ENCODE measurements at regions not wholly inside any gene's neighbourhood (a gene's known extent, or its start where the extent isn't known, plus 50 kb on each side); places are given as distances from the start of the nearest gene placed in this dataset.
"Not testable (repeated sequence)": the region's sequence is repeated elsewhere in the genome, so short reads cannot be mapped to it uniquely, and the experiment has no call there.

DNA sequence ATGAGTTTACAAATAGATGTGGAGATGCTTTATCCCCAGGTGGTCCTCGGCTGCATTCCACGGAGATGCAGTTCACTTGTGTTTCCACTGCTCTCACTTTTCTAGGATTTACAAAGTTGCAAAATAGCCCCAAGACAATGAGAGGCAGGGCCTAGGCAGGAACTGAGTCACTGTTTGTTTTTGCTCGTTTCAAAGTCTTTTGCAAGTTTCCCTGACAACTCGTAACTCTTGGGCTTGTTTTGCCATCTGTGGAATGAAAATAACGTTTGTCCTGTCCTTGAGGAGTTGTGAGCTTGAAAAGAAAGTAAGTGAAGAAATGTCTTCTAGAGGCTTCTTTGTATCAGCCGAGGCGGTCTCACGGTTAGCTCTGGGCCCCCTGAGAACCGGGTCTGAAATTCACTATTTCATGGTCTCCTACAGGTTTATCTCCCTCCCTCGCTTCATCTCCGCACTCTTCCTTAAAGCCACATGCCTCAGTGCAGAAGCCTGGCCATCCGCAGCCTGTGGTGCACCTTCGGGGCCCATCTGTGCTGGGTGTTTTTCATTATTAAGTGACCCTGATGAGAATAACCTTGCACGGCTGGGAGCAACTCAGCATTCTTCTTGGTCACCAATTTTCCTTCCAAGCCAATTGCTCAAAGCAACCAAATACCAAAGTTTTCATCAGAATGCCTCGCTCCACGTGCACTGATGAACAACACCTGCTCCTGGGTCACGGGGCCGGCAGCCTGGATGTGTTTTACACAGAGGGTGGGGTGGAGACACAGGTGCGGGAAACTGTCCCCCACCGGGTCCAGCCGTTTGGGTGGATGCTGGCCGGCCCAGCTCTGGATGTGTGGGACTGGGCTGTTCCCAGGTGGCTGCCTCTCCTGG is 172.4 kb downstream of the LAT start:
- not testable (repeated sequence) for TF ChIP-seq EZH2 (IDR thresholded peaks at IDR 0.05)
- TF ChIP-seq, protein P1, sequence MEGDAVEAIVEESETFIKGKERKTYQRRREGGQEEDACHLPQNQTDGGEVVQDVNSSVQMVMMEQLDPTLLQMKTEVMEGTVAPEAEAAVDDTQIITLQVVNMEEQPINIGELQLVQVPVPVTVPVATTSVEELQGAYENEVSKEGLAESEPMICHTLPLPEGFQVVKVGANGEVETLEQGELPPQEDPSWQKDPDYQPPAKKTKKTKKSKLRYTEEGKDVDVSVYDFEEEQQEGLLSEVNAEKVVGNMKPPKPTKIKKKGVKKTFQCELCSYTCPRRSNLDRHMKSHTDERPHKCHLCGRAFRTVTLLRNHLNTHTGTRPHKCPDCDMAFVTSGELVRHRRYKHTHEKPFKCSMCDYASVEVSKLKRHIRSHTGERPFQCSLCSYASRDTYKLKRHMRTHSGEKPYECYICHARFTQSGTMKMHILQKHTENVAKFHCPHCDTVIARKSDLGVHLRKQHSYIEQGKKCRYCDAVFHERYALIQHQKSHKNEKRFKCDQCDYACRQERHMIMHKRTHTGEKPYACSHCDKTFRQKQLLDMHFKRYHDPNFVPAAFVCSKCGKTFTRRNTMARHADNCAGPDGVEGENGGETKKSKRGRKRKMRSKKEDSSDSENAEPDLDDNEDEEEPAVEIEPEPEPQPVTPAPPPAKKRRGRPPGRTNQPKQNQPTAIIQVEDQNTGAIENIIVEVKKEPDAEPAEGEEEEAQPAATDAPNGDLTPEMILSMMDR (IDR thresholded peaks at IDR 0.05): not testable (repeated sequence)
